Femur (tissue), 1 donor: ENCODE measurements at regions not wholly inside any gene's neighbourhood (a gene's known extent, or its start where the extent isn't known, plus 50 kb on each side); places are given as distances from the start of the nearest gene placed in this dataset.

Source experiments
- DNase-seq: peaks from one replicate; pipeline ENCODE4 v3.0.0-alpha.2; 2017

- no peak for DNase-seq
These were observed 441.6 kb downstream of the HAPSTR1 start for GRCh38 chr16:9533042-9533441.

GRCh38 chr16:9534759-9535158, 443.3 kb downstream of the HAPSTR1 start:
- no peak for DNase-seq

DNA sequence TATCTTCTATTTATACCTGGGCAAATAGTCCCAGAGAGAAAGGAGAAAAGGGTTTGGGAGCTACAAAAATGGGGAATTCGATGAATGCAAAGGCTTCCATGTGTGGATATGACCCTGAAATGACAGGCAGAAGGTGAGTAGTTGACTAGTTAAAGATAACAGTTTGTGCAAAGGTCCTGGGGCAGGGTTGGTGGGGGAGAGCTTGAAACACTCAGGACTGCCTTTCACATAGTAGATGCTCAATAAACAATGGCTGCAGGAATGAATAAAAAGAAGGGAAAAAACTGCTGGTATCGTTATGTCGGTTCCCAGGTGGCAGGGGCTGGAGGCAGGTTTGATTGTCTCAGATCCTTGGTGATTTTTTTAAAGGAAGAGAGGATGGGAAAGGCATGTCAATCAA, 445.5 kb downstream of the HAPSTR1 start:
- no peak for DNase-seq

- DNase-seq, result no peak
These were observed 447.9 kb downstream of the HAPSTR1 start for GRCh38 chr16:9539346-9539745.

DNA sequence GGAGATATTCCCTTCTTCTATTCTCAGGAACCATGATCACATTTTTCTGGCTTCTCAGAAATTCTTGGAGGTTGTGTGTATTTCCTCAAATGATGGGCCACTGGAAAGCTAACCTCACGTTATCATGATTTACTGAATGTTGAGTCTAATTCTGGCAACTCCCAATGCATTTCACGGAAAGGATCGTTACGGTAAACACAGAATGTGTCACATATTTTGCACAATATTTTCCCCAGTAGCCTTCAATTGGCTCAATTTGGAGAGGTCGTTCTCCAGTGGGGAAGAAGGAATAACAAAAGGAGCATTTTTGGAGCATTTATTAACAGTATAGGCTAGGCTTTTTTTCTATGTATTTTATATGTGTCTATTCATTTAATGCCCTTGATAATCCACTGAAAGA, 450.3 kb downstream of the HAPSTR1 start:
- no peak for DNase-seq

DNA sequence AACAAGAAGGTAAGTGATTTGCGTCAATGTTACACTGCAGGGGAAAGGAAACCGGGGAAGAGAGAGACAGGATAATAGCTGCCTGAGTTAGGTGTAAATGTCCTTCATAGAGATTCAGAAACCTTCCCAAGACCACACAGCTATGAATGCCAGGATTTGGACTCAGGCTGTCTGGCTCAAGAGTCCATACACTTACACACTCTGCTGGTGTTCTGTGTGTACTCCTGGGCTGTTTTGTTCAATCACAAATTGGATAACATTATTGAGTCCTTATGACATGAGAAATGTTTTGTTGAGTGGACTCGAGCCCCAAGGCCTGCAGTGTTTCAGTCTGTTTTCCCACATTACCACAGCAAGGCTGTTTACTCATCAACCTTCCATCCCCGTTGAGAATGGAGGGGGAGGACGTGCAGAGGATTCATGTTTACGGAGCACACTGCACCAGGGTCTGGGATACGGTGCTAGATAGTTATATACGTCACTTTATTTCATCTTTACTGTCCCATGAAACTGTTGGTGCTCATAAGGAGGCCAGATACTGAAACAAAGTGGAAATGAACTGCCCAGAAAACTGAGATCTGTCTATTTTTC, 450.8 kb downstream of the HAPSTR1 start:
- no peak for DNase-seq

- no peak for DNase-seq
These were observed 454.3 kb downstream of the HAPSTR1 start for GRCh38 chr16:9545522-9546437.

- no peak for DNase-seq
These were observed 455.0 kb downstream of the HAPSTR1 start for GRCh38 chr16:9546438-9546786.

DNA sequence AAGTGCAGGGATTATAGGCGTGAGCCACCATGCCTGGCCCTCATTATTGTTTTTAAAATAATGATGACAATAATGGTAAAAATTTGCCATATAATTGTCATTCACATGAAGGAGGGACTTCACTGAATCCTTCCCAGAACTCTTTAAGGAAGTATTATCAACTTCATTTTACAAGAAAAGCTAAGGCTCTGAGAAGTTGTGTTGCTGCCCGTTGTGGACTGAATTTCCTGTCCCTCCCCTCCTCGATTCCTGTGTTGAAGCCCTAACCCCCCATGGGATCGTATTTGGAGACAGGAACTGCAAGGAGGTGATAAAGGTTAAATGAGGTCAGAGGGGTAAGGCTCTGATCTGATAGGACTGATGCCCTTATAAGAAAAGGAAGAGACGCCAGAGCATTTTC, 458.0 kb downstream of the HAPSTR1 start:
- no peak for DNase-seq

DNA sequence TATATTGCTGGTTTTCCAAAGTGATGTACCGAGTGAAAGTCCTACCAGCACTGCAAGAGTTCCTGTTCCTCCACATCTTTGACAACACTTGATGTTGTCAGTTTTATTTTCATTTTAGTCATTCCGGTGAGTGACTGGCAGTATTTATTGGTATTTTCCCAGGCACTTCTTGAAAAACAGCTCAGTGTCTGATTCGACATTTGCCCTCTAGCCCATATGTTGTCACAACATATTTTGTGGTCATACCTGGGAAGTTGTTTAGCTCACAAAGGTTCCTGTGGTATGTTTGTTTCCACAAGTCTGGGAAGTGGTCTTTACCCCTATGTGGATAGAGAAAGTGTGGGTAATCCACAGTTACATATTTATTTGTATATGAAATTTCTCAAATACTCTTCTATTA, 463.6 kb downstream of the HAPSTR1 start:
- no peak for DNase-seq

DNA sequence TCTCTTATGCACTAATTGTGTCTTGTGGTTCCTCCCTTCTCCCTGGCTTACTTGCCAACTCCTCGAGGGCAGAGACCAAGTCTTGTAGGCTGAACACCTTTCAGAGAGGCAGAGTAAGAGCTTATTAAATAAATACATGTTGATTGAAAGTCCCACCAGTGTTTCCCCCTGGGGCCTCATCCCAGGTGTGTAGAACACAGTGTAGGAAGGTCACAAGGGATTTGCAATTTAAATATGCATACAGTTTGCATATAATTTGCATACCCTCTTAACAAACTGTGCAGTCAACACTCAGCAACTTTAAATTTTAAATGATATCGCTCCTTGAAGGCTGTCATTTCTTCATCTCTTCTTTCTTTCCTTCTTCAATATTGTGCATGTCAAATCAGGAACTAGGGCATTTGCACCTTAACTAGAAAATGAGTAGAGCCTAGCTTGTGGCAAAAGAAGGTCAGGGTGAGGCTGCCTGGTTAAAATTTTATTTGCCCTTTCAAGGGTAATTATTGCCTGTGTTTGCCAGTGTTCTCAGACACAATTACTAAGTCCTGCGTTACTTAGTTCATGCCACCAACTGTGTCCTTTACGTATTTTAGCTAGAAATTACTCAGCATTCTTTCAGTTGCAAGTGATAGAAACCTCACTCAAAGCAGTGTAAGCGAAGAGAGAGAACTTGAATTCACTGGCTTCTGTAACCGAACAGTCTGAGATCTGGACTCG, 465.7 kb downstream of the HAPSTR1 start:
- DNase-seq, result no peak

- no peak for DNase-seq
These were observed 466.3 kb downstream of the HAPSTR1 start for GRCh38 chr16:9557713-9558112.

GRCh38 chr16:9566099-9566498, 474.7 kb downstream of the HAPSTR1 start:
- DNase-seq, result no peak

- no peak for DNase-seq
These were observed 476.2 kb downstream of the HAPSTR1 start for GRCh38 chr16:9567666-9568065.

DNA sequence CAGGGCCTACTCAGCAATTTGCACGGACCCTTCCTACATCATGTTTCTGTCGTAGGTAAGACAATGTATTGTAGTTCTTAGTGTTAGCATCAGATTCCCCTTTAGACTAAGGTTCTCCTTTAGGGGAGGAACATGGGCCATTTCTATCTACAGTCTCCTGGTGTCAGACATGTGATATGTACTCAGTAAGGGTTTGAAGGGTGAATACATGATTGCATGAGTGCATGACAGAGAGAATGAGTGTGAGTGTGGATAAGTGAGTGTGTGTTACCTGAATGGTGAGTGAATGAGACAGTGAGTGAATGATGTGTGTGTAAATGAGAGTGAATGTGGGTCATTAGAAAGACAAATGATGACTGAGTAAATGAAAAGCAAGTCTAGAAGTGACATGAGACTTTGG, 476.8 kb downstream of the HAPSTR1 start:
- DNase-seq, result no peak

- DNase-seq, result no peak
These were observed 479.1 kb downstream of the HAPSTR1 start for GRCh38 chr16:9570521-9570920.

DNA sequence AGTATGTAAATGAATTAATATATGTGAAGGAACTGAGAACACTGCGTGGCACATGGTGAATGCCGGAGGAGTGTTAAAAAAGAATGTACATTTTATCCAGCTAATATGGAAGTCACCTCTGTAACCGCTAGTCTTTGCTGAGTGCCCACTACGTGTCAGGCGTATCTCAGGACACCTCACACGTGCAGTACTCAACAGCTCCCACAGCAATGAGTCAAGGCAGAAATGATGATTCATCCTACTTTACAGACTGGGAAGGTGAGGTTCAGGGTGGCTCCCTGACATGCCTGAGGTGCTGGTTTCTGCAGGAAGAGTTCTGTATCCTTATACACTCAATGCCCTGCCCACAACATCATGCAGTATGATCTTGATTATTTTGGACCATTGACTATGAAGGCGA, 487.0 kb downstream of the HAPSTR1 start:
- DNase-seq, result no peak

DNA sequence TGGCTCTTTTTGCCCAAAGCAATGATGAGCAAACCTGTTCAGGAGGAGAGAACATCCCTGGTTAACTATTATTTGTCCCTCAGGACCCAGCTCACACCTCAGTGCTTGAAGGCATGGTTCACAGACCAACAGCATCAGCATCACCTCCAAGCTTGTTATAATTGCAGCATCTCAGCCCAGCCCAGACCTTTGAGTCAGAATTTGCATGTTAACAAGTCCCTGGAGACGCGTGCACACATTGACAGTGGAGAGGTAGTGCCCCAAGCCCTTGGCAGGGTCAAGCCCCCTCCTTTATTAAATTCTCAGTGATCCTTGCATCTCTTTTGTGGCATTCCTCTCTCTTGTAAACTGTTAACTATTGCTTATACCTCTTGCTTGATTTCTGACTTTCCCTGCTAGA, 488.6 kb downstream of the HAPSTR1 start:
- DNase-seq, result no peak

- no peak for DNase-seq
These were observed 502.0 kb downstream of the HAPSTR1 start for GRCh38 chr16:9593440-9593839.

- no peak for DNase-seq
These were observed 502.6 kb downstream of the HAPSTR1 start for GRCh38 chr16:9594047-9594446.

- DNase-seq, result no peak
These were observed 503.5 kb downstream of the HAPSTR1 start for GRCh38 chr16:9594946-9595345.

GRCh38 chr16:9595393-9595792, 503.9 kb downstream of the HAPSTR1 start:
- DNase-seq, result no peak

- no peak for DNase-seq
These were observed 505.3 kb downstream of the HAPSTR1 start for GRCh38 chr16:9596788-9597187.
